Transverse colon (tissue), 4 donors: ENCODE measurements at regions not wholly inside any gene's neighbourhood (a gene's known extent, or its start where the extent isn't known, plus 50 kb on each side); places are given as distances from the start of the nearest gene placed in this dataset.

Source experiments
- DNase-seq: peaks from one replicate; pipeline ENCODE4 v3.0.0-alpha.2; 2019
- H3K27ac ChIP-seq, 4 donors: fragments of 200-600 bp; sonication (generic); 2 replicates each; pipeline ENCODE4 v1.5.1; 2016 to 2018; ENCODE audit warnings: inconsistent platforms in 4 of 4
- H3K27me3 ChIP-seq: fragments of 200-600 bp; sonication (generic); 2 replicates; pipeline ENCODE4 v1.5.1; 2017; ENCODE audit warnings: inconsistent platforms
- H3K36me3 ChIP-seq, 4 donors: fragments of 200-600 bp; sonication (generic); 2 replicates each; pipeline ENCODE4 v1.5.1; 2017 to 2019; ENCODE audit warnings: inconsistent platforms in 4 of 4
- H3K4me1 ChIP-seq, 4 donors: fragments of 200-600 bp; sonication (generic); 2 replicates each; pipeline ENCODE4 v1.5.1; 2017 to 2020; ENCODE audit warnings: inconsistent platforms in 4 of 4
- H3K4me3 ChIP-seq, 4 donors: fragments of 200-600 bp; sonication (generic); 1 replicate in 1 of 4; 2 replicates in 3 of 4; pipeline versions ENCODE4 v1.5.1 to v1.6.1; 2017 to 2019; ENCODE audit warnings: inconsistent platforms in 4 of 4
- H3K9me3 ChIP-seq, 2 donors: fragments of 200-600 bp; sonication (generic); 2 replicates each; pipeline ENCODE4 v1.5.1; 2017 to 2019; ENCODE audit warnings: inconsistent platforms in 2 of 2
- CTCF ChIP-seq, 5 experiments: fragments of 200-600 bp in 3 of 5; fragments of 450-650 bp in 2 of 5; sonication (generic) in 3 of 5; IDR thresholded peaks; 1 replicate in 2 of 5; 2 replicates in 3 of 5; pipeline ENCODE4 v1.5.1; 2016 to 2017; ENCODE audit warnings: antibody characterized with exemption in 5 of 5, inconsistent platforms in 3 of 5, mild to moderate bottlenecking in 2 of 5, moderate library complexity in 1 of 5
- EP300 ChIP-seq: sonication (generic); formaldehyde crosslinking; IDR thresholded peaks from one replicate; pipeline ENCODE4 v1.6.1; 2017; ENCODE audit warnings: antibody characterized with exemption, low read depth
- POLR2A ChIP-seq: fragments of 450-650 bp; IDR thresholded peaks from one replicate; pipeline ENCODE4 v1.6.1; 2016; ENCODE audit warnings: antibody characterized with exemption, mild to moderate bottlenecking, moderate library complexity
- POLR2AphosphoS5 ChIP-seq, 3 donors: sonication (generic); formaldehyde crosslinking; IDR thresholded peaks; one replicate each; pipeline ENCODE4 v1.6.1; 2016; ENCODE audit warnings: antibody characterized with exemption in 3 of 3
- WGBS, 2 donors: methylation state at CpG; one replicate each; pipeline ENCODE4 v1.1.5; 2018; ENCODE audit warnings: low coverage in 1 of 2; 5-methylcytosine and 5-hydroxymethylcytosine counted together
- in situ Hi-C, 4 donors: fragments of 200-750 bp; cut with MboI; loops; one replicate each; pipeline versions ENCODE4 v1.15.0 to v1.15.1; 2017; ENCODE audit warnings: low sequenced_read_pairs in 3 of 4, low pct_ligation_motif_present in 1 of 4, low pct_unique_long_range_greater_than_20kb in 1 of 4
- intact Hi-C: fragments of 100-400 bp; cut with DNase I; formaldehyde crosslinking; loops from one replicate; pipeline ENCODE4 v1.15.1; 2023; ENCODE audit warnings: low total_unique reads

DNA sequence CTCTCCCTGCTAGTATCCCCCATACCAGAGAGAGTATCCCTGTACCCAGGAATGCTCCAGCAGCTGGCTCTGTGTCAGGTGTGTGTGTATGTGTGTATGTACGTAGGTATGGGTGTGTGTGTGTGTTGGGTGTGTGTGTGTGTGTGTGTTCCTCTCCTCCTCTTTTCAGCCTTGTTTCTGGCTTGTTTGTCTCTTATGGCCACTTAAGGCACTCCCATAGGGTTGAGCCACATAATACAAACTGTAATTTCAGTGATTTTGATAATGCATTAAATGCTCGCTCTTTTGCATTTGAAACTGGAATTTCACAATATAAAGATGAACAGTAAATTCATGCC, 80.8 kb upstream of the SH3PXD2B start:
- intact Hi-C loops (no loop called here), in situ Hi-C loops (no loop called here)
- Histone ChIP-seq H3K9me3 (no peaks in the 10 kb centered on the region), H3K4me3 (no peak overlapping the region), H3K27me3 (no peaks in the 10 kb centered on the region), H3K4me1 (peaks cover 20 to 27% (median 21%) of the 10 kb centered on the region in 4 donors), H3K36me3 (no peaks in the 10 kb centered on the region), H3K27ac (peak overlapping the region in 2 of 4 donors; percentile 68 to 78)
- TF ChIP-seq CTCF (IDR thresholded peaks at IDR 0.05) (peak in 2 of 5 experiments; percentile 14 to 19), POLR2AphosphoS5 (IDR thresholded peaks at IDR 0.05) (no peak)
- 64 to 85% methylated on average over 1 to 2 of the region's 2 CpGs for WGBS, 2 donors
- DNase-seq, result no peak

DNA sequence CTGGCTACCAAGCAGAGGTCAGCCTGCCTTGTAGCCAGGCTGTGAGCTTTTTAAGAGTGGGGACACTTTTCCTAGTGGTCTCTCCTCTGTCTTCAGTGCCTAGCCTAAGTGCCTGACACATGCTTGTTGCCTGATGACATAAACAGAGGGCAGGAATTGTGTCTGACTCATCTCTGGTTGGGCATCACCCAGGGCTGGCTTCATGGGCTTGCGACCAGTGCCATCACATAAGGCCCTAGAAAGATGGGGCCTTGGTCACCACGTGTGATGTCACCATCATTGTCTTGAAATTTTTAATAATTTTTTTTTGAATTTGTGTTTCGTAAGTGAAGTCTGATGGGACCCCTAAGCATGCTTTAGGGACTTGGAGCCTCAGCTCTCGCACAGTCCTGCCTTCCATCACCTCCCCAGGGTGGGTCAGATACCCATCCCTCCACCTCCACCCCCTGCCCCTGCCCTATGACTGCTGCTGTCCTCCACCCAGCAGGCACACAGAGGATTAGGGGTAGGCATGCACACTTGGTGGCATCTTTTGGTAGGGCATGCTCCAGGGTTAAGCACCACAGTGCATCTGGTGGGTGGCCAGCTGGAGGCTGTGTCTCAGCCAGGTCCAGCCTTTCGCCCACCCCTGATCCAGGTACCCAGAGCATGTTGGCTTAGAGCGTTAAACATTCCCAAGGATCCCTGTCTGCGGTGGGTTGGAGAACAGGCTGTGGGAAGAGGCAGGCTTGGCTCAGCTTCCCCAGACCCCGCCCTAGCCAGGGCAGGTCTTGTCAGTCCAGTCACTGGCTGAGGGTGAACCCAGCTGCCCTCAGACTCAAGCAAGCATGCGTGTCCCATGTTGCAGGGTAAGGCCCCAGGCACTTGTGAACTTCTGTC, 80.1 kb upstream of the SH3PXD2B start:
- Histone ChIP-seq H3K4me3 (no peak overlapping the region), H3K36me3 (no peaks in the 10 kb centered on the region), H3K27me3 (no peaks in the 10 kb centered on the region), H3K9me3 (no peaks in the 10 kb centered on the region), H3K4me1 (peaks cover 20 to 27% (median 21%) of the 10 kb centered on the region in 4 donors), H3K27ac (peak overlapping the region; percentile 29 to 78 (median 68))
- 70% methylated on average over 9 of the region's 9 CpGs; no CpG with 5 or more reads in 1 of the 2 donors for WGBS, 2 donors
- intact Hi-C loops (no loop called here), in situ Hi-C loops (no loop called here)
- TF ChIP-seq CTCF (IDR thresholded peaks at IDR 0.05), result no peak
- TF ChIP-seq EP300, result no peak
- TF ChIP-seq POLR2A, result no peak
- TF ChIP-seq POLR2AphosphoS5 (IDR thresholded peaks at IDR 0.05), result no peak
- DNase-seq, result peak; percentile 69

DNA sequence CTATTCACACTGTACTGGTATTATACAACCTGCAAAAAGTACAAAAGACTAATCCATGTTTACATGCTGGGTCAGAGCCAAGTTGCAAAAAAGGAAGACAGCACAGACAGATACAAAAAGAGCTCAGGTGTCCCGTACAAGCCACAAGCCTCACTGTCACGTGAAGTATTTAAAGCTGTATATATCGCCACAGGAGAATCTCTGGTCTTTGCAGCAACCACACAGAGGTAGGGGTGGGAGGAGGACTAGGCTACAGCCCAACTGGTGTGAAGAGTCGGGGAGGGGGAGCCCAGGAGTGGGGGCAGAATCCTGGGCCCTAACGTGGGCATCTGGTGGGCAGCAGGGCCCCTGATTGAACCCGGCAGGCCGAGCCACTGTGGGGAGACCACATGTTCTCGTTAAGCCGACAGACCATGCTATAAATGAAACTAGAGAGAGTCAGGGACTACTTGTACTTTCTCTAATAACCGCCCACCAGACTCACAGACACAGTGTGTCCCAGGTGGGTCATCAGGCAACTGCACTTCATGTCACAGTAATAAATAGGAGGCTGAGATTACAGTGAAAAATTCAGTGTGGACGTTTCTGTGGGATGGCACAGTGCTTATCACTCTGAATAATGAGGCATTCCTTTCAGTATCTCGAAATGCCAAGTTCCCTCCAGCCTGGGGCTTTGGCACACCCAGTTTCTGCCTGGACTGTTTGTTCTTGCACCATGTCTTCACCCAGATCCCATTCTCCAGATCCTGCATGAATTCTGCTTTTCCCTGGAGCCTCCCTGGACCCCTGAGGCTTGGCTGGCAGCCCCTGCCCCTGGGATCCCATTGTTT, 79.3 kb upstream of the SH3PXD2B start:
- peak overlapping the region; percentile 54 to 78 (median 68) for H3K27ac ChIP-seq
- 20 to 24% methylated on average over 5 to 12 of the region's 12 CpGs for WGBS, 2 donors

More for the DNA sequence above, 79.3 kb upstream of the SH3PXD2B start:
- no peaks in the 10 kb centered on the region for H3K36me3 ChIP-seq
- TF ChIP-seq CTCF (IDR thresholded peaks at IDR 0.05), result no peak
- peak; percentile 73 for TF ChIP-seq EP300
- TF ChIP-seq POLR2AphosphoS5 (IDR thresholded peaks at IDR 0.05), result no peak
- TF ChIP-seq POLR2A, result no peak
- no peaks in the 10 kb centered on the region for H3K27me3 ChIP-seq
- H3K9me3 ChIP-seq, result no peaks in the 10 kb centered on the region
- no peak overlapping the region for H3K4me3 ChIP-seq
- H3K4me1 ChIP-seq, result peaks cover 20 to 27% (median 21%) of the 10 kb centered on the region in 4 donors
- intact Hi-C loops, result no loop called here
- no peak for DNase-seq
- in situ Hi-C loops, result no loop called here
